ENCODE measurements at regions not wholly inside any gene's neighbourhood (a gene's known extent, or its start where the extent isn't known, plus 50 kb on each side); places are given as distances from the start of the nearest gene placed in this dataset.

GRCh38 chr11:44467413-44467812, 98.0 kb upstream of the CD82 start:
- no peaks in the 10 kb centered on the region for H3K79me2 ChIP-seq (ENCODE audit: control insufficient read depth, insufficient read depth, low read length)
- no peaks in the 10 kb centered on the region for H3K9me3 ChIP-seq (ENCODE audit: control insufficient read depth, insufficient read depth, low read depth, low read length)
- no peaks in the 10 kb centered on the region for H3K36me3 ChIP-seq (ENCODE audit: control insufficient read depth, insufficient read depth, low read length)
- TF ChIP-seq CTCF (conservative IDR thresholded peaks at IDR 0.05 in 1 of 2, IDR thresholded peaks at IDR 0.05 in 1 of 2; ENCODE audit: low read depth in 1 of 2, low read length in 2 of 2) (no peak), EZH2 (IDR thresholded peaks at IDR 0.05; ENCODE audit: low read length, missing control alignments) (no peak)
- H2AFZ ChIP-seq (ENCODE audit: low read length): no peak overlapping the region
- H3K27me3 ChIP-seq (ENCODE audit: control insufficient read depth, insufficient read depth, low read length): peaks cover 3% of the 10 kb centered on the region
- H3K4me2 ChIP-seq (ENCODE audit: extremely low read depth, insufficient read depth, low read length): no peak overlapping the region
- no peak overlapping the region for H3K27ac ChIP-seq (ENCODE audit: insufficient read depth, low read length)
- no peak for DNase-seq (ENCODE audit: low read depth in 2 of 2)
- no peaks in the 10 kb centered on the region for H3K4me1 ChIP-seq (ENCODE audit: control insufficient read depth, extremely low read depth, insufficient read depth, low read length)
- H3K4me3 ChIP-seq (replicated peaks in 1 of 4; ENCODE audit: control extremely low read depth in 1 of 4, insufficient read depth in 1 of 4, low read depth in 3 of 4, low read length in 4 of 4): no peak overlapping the region
- H3K9ac ChIP-seq (ENCODE audit: insufficient read depth, low read length): no peak overlapping the region
- no peaks in the 10 kb centered on the region for H4K20me1 ChIP-seq (ENCODE audit: control insufficient read depth, extremely low read depth, insufficient read depth, low read length)

GRCh38 chr11:44467931-44468330, 97.5 kb upstream of the CD82 start:
- no peak overlapping the region for H3K9ac ChIP-seq (ENCODE audit: insufficient read depth, low read length)
- no peak overlapping the region for H3K27ac ChIP-seq (ENCODE audit: insufficient read depth, low read length)
- no peaks in the 10 kb centered on the region for H3K79me2 ChIP-seq (ENCODE audit: control insufficient read depth, insufficient read depth, low read length)
- H3K27me3 ChIP-seq (ENCODE audit: control insufficient read depth, insufficient read depth, low read length): peaks cover 3% of the 10 kb centered on the region
- no peak overlapping the region for H3K4me3 ChIP-seq (replicated peaks in 1 of 4; ENCODE audit: control extremely low read depth in 1 of 4, insufficient read depth in 1 of 4, low read depth in 3 of 4, low read length in 4 of 4)
- H3K9me3 ChIP-seq (ENCODE audit: control insufficient read depth, insufficient read depth, low read depth, low read length): no peaks in the 10 kb centered on the region
- no peaks in the 10 kb centered on the region for H3K4me1 ChIP-seq (ENCODE audit: control insufficient read depth, extremely low read depth, insufficient read depth, low read length)
- no peak overlapping the region for H2AFZ ChIP-seq (ENCODE audit: low read length)
- no peaks in the 10 kb centered on the region for H4K20me1 ChIP-seq (ENCODE audit: control insufficient read depth, extremely low read depth, insufficient read depth, low read length)
- no peak overlapping the region for H3K4me2 ChIP-seq (ENCODE audit: extremely low read depth, insufficient read depth, low read length)
- TF ChIP-seq EZH2 (IDR thresholded peaks at IDR 0.05; ENCODE audit: low read length, missing control alignments) (no peak), CTCF (conservative IDR thresholded peaks at IDR 0.05 in 1 of 2, IDR thresholded peaks at IDR 0.05 in 1 of 2; ENCODE audit: low read depth in 1 of 2, low read length in 2 of 2) (no peak)
- H3K36me3 ChIP-seq (ENCODE audit: control insufficient read depth, insufficient read depth, low read length): no peaks in the 10 kb centered on the region
- no peak for DNase-seq (ENCODE audit: low read depth in 2 of 2)

GRCh38 chr11:44468345-44468988, 97.0 kb upstream of the CD82 start:
- Histone ChIP-seq H3K9ac (ENCODE audit: insufficient read depth, low read length) (no peak overlapping the region), H2AFZ (ENCODE audit: low read length) (no peak overlapping the region), H3K27ac (ENCODE audit: insufficient read depth, low read length) (no peak overlapping the region), H3K27me3 (ENCODE audit: control insufficient read depth, insufficient read depth, low read length) (peaks cover 3% of the 10 kb centered on the region), H3K79me2 (ENCODE audit: control insufficient read depth, insufficient read depth, low read length) (no peaks in the 10 kb centered on the region), H3K4me1 (ENCODE audit: control insufficient read depth, extremely low read depth, insufficient read depth, low read length) (no peaks in the 10 kb centered on the region), H3K9me3 (ENCODE audit: control insufficient read depth, insufficient read depth, low read depth, low read length) (no peaks in the 10 kb centered on the region), H4K20me1 (ENCODE audit: control insufficient read depth, extremely low read depth, insufficient read depth, low read length) (no peaks in the 10 kb centered on the region), H3K4me3 (replicated peaks in 1 of 4; ENCODE audit: control extremely low read depth in 1 of 4, insufficient read depth in 1 of 4, low read depth in 3 of 4, low read length in 4 of 4) (no peak overlapping the region), H3K36me3 (ENCODE audit: control insufficient read depth, insufficient read depth, low read length) (no peaks in the 10 kb centered on the region), H3K4me2 (ENCODE audit: extremely low read depth, insufficient read depth, low read length) (no peak overlapping the region)
- TF ChIP-seq EZH2 (IDR thresholded peaks at IDR 0.05; ENCODE audit: low read length, missing control alignments) (no peak), CTCF (conservative IDR thresholded peaks at IDR 0.05 in 1 of 2, IDR thresholded peaks at IDR 0.05 in 1 of 2; ENCODE audit: low read depth in 1 of 2, low read length in 2 of 2) (no peak)
- no peak for DNase-seq (ENCODE audit: low read depth in 2 of 2)

Data from fibroblast of lung (primary cell).